ENCODE measurements at regions not wholly inside any gene's neighbourhood (a gene's known extent, or its start where the extent isn't known, plus 50 kb on each side); places are given as distances from the start of the nearest gene placed in this dataset.

GRCh38 chr4:155094201-155094820 lies 114.1 kb upstream of the NPY2R start:
- no peak for DNase-seq (ENCODE audit: low spot score)

DNA sequence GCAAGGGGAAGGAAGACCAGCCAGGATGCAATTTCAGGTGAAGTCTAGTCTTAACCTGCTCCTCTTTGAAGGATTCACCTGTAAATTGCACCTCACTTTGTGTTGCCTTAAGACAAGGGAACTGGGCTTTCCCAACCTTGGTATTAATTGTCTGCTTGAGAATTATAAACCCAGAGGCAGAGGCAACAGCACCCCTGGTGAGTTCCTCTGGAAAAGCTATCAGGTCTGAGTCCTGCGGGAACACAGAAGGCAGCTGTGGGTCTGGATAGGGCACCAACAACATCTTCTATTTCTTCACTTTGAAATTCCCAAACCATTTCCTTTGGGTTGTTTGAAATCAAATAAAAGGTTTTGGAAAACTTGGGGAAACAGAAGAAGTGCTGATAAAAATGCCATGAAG lies 109.2 kb upstream of the NPY2R start:
- no peak for DNase-seq (ENCODE audit: low spot score)

DNA sequence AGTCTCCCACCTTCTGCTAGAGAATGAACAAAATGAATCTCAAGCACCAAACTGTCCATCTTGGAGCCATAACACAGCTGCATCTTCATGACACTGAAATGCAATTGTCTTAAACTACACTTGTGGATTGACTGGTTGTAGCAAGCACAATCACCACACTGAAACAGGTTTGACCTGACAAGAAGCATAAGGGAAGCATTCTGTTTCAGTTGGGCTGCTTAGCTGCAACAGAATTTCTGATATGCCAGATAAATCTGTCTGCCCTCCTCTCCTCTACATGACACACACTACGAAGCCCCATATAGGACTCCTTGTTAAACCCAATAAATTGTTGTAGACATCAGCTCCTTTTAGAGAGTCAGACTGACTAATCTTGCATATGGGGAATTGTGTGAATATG lies 101.8 kb upstream of the NPY2R start:
- no peak for DNase-seq (ENCODE audit: low spot score)

DNA sequence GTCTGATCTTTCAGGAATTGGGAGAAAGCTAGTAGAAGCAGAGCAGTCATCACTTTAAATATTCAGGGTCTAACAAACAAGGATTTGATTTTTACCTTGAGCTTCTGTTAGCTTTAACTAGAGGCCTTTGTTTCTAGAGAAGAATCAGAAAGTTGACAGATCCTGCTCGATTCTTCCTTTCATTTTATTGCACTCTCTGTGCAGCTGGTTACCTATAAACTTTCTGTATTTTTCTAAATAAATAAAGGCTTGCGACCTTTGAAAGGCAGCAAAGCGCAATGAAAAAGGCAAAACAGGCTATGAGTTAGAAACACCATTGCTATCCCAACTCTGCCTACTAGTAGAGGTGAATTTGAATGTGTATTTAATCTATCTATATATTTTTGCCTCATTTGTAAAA lies 101.4 kb upstream of the NPY2R start:
- no peak for DNase-seq (ENCODE audit: low spot score)

- DNase-seq (ENCODE audit: low spot score): no peak
These were observed 93.6 kb upstream of the NPY2R start for GRCh38 chr4:155114790-155115189.

GRCh38 chr4:155119006-155119405 lies 89.4 kb upstream of the NPY2R start:
- no peak for DNase-seq (ENCODE audit: low spot score)

- DNase-seq (ENCODE audit: low spot score): no peak
These were observed 87.9 kb upstream of the NPY2R start for GRCh38 chr4:155120536-155120935.

DNA sequence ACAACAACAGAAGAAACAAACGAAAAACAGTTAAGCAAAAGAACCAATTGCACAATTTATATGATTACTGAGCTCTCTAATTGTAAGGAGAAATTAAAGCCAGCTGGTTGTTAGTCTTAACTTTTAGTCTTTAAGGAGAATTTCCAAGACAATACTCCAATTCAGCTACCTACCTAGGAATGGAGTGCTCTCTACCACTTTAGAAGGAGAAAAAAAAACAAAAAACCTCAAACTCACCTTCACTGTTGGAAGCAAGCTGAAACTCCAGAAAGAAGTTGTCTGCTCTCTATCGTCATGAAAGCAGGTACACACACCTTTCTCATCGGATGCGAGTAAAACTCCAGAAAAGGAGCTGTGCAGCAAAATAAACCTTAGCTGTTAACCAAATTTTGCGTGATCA lies 86.1 kb upstream of the NPY2R start:
- no peak for DNase-seq (ENCODE audit: low spot score)

DNA sequence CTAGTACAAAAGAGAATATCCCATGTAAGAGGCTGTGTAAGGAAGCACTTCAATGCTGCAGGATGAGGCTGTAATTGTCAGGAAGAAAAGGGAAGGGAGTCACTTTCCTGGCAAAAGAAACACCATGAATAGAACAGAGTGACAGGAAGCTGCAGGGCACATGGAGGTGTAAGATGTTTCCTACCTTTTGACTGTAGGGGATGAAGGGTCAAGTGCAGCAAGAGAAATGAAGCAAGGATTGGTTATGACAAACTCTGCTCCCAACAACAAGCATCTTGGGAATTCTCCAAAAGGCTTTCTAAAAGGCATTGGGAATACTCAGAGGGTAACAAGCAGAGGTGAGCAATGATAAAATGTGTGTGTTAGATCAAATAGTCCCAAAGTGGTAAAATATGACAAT lies 74.3 kb upstream of the NPY2R start:
- DNase-seq (ENCODE audit: low spot score): no peak

DNA sequence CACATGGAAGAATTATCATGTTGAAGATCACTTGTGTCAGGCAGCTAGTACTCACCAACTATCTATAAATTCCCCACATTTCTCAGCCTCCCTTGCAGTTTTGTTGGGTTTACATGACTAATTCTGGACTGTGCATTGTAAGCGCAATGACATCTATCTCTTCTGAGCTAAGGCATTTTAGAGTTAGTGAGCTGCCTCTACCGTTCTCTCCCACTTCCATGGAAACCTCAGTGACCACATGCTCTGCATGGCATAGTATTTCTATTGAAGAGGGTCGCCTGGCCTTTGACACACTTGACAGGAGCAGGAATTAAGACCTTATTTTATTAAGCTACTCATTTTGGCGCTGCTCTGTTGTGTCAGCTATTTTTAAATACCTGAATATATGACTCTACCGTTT lies 67.5 kb upstream of the NPY2R start:
- no peak for DNase-seq (ENCODE audit: low spot score)

GRCh38 chr4:155143512-155143911 lies 64.9 kb upstream of the NPY2R start:
- DNase-seq (ENCODE audit: low spot score): no peak

Data from activated CD4-positive, alpha-beta T cell treated with anti-CD3 and anti-CD28 coated beads, Interleukin-2, Interleukin-4, amounts not matched to agents 100 ng/mL and 50 ng/mL, durations not matched to agents 16 hours and 8 hours (primary cell).